AG04450 (cell line): ENCODE measurements at regions not wholly inside any gene's neighbourhood (a gene's known extent, or its start where the extent isn't known, plus 50 kb on each side); places are given as distances from the start of the nearest gene placed in this dataset.

ENCODE experiments used
- CTCF ChIA-PET: fragments of 300-600, 350-600 bp; formaldehyde crosslinking; extraction: SDS; loops from one replicate; lab custom pipeline; 2022; ENCODE audit warnings: antibody characterized with exemption, inconsistent platforms; lab: Charles Lee
- POLR2A ChIA-PET: fragments of 350-600 bp; formaldehyde crosslinking; extraction: SDS; loops from one replicate; lab custom pipeline; 2021; ENCODE audit warnings: antibody characterized with exemption, inconsistent platforms; lab: Yijun Ruan, JAX
- DNase-seq: peaks from one replicate; pipeline ENCODE4 v3.0.0-alpha.2; 2011; ENCODE audit warnings: low read depth, low spot score
- H3K27ac ChIP-seq: one replicate; pipeline ENCODE4 v1.5.1; 2012; ENCODE audit warnings: low read depth, low read length, control low read depth
- H3K27me3 ChIP-seq: one replicate; pipeline ENCODE4 v1.6.0; 2012; ENCODE audit warnings: low read length; ENCODE audit not compliant: control insufficient read depth, insufficient read depth
- H3K4me3 ChIP-seq: 2 replicates; pipeline ENCODE4 v1.5.1; 2011; ENCODE audit warnings: mild to moderate bottlenecking, low read depth, low read length, control low read depth
- H3K9me3 ChIP-seq: 2 replicates; pipeline ENCODE4 v1.5.1; 2012; ENCODE audit warnings: low read length; ENCODE audit not compliant: control insufficient read depth, insufficient read depth
- CTCF ChIP-seq: IDR thresholded peaks from 2 replicates; pipeline ENCODE4 v1.5.1; 2011; ENCODE audit warnings: low read depth, low read length, control low read depth, inconsistent platforms

DNA sequence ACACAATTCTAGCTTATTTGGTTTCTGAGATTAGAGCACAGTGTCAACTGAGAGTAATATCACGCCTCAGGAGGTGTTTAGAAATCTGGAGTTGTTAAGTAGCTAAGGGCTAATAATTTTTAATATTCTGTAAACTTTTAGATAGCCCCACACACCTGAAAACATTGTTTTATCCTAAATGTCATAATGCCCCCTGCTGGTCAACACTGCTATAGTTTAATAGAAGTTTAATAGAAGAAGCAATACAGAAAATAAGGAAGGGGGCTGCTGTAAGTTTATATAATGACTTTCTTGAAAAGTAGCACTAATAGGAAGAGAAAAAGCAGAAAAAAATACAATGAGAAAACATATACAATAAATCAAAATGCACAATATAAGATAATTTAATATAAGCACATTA is 516.4 kb upstream of the PCDH11Y start:
- H3K27me3 ChIP-seq = no peaks in the 10 kb centered on the region
- TF ChIP-seq CTCF = no peak
- no peak overlapping the region for H3K4me3 ChIP-seq
- DNase-seq = no peak
- ChIA-PET CTCF (interaction anchor here (0.6 kb wide), 1 partner anchor 1576 kb away, joined by 3 read pairs; no protein-coding TSS in a partner anchor), POLR2A (no interaction called here)
- H3K9me3 ChIP-seq = no peaks in the 10 kb centered on the region
- H3K27ac ChIP-seq = no peak overlapping the region
